DND-41 (cell line): ENCODE measurements at regions not wholly inside any gene's neighbourhood (a gene's known extent, or its start where the extent isn't known, plus 50 kb on each side); places are given as distances from the start of the nearest gene placed in this dataset.

Experiments
- EZH2 ChIP-seq: IDR thresholded peaks from 3 replicates; pipeline ENCODE4 v1.6.1; 2012; ENCODE audit warnings: borderline replicate concordance, low read depth, mild to moderate bottlenecking, moderate library complexity, low read length, inconsistent platforms; ENCODE audit not compliant: severe bottlenecking
- TF ChIP-seq, protein P1 (sequence below): IDR thresholded peaks from 2 replicates; pipeline ENCODE4 v1.5.1; 2012; ENCODE audit warnings: borderline replicate concordance, low read length, moderate library complexity, mild to moderate bottlenecking; ENCODE audit not compliant: poor library complexity, severe bottlenecking; ENCODE audit errors: extremely low read depth

DNA sequence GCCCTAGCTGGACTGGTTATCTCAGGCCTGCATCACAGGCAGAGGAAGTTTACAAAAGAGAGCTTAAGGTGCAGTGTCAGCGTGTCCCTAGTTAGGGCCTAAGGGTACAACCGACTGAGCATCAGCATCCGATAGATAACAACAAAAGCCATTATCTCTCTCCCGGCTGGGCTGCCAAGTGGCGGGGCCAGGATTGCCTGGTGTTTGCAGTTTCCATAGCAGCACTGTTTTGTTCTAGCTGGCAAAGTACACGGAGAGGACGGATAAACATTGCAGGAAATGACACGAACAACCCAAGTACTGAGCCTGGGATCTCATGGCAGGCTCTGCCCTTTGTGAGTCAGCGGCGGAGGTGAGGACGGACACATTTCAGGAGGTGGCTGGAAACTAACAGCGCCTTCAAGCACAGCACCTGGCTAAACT is 104.7 kb upstream of the NOCT start:
- TF ChIP-seq, protein P1, sequence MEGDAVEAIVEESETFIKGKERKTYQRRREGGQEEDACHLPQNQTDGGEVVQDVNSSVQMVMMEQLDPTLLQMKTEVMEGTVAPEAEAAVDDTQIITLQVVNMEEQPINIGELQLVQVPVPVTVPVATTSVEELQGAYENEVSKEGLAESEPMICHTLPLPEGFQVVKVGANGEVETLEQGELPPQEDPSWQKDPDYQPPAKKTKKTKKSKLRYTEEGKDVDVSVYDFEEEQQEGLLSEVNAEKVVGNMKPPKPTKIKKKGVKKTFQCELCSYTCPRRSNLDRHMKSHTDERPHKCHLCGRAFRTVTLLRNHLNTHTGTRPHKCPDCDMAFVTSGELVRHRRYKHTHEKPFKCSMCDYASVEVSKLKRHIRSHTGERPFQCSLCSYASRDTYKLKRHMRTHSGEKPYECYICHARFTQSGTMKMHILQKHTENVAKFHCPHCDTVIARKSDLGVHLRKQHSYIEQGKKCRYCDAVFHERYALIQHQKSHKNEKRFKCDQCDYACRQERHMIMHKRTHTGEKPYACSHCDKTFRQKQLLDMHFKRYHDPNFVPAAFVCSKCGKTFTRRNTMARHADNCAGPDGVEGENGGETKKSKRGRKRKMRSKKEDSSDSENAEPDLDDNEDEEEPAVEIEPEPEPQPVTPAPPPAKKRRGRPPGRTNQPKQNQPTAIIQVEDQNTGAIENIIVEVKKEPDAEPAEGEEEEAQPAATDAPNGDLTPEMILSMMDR, result no peak
- no peak for TF ChIP-seq EZH2
